Naive B cell (primary cell): ENCODE measurements at regions not wholly inside any gene's neighbourhood (a gene's known extent, or its start where the extent isn't known, plus 50 kb on each side); places are given as distances from the start of the nearest gene placed in this dataset.

ENCODE experiments used
- ATAC-seq, 2 donors: fragments of 150-1000 bp; cut with Tn5 transposase; 2 replicates each; pipeline ENCODE4 v1.10.0; 2021; ENCODE audit warnings: low read depth in 2 of 2, mild to moderate bottlenecking in 2 of 2, moderate library complexity in 2 of 2
- DNase-seq: peaks from one replicate; pipeline ENCODE4 v3.0.0; 2022
- H3K27ac Mint-ChIP-seq, 6 donors: one replicate each; pipeline ENCODE4 v1.8.0; 2020 to 2022; ENCODE audit warnings: mild to moderate bottlenecking in 6 of 6, mixed read lengths in 6 of 6, moderate library complexity in 5 of 6, inconsistent platforms in 2 of 6
- H3K27me3 Mint-ChIP-seq, 3 donors: one replicate each; pipeline ENCODE4 v1.8.0; 2021 to 2022; ENCODE audit warnings: mixed read lengths in 3 of 3, mild to moderate bottlenecking in 1 of 3
- H3K36me3 Mint-ChIP-seq, 2 donors: one replicate each; pipeline ENCODE4 v1.8.0; 2020 to 2022; ENCODE audit warnings: mixed read lengths in 2 of 2, inconsistent platforms in 1 of 2, mild to moderate bottlenecking in 1 of 2
- H3K4me1 Mint-ChIP-seq, 3 donors: one replicate each; pipeline ENCODE4 v1.8.0; 2020 to 2022; ENCODE audit warnings: mixed read lengths in 3 of 3, inconsistent platforms in 1 of 3, mild to moderate bottlenecking in 1 of 3, moderate library complexity in 1 of 3
- H3K4me3 Mint-ChIP-seq, 8 donors: one replicate each; pipeline ENCODE4 v1.8.0; 2020 to 2022; ENCODE audit warnings: mild to moderate bottlenecking in 8 of 8, mixed read lengths in 8 of 8, moderate library complexity in 8 of 8, inconsistent platforms in 2 of 8
- H3K9me3 Mint-ChIP-seq, 7 donors: one replicate each; pipeline ENCODE4 v1.8.0; 2020 to 2022; ENCODE audit warnings: mixed read lengths in 7 of 7, mild to moderate bottlenecking in 5 of 7, inconsistent platforms in 2 of 7, moderate library complexity in 1 of 7

- no peak for DNase-seq
- H3K4me3 Mint-ChIP-seq = no peak overlapping the region
- ATAC-seq = no peak
- H3K27ac Mint-ChIP-seq = no peak overlapping the region
- peaks cover 0 to 4% (median 0%) of the 10 kb centered on the region in 3 donors for H3K4me1 Mint-ChIP-seq
- H3K27me3 Mint-ChIP-seq = peaks cover 16 to 30% (median 18%) of the 10 kb centered on the region in 3 donors
- peaks cover 0 to 13% (median 3%) of the 10 kb centered on the region in 7 donors for H3K9me3 Mint-ChIP-seq
- H3K36me3 Mint-ChIP-seq = no peaks in the 10 kb centered on the region
Observed at GRCh38 chr2:67986258-67986657, 76.5 kb downstream of the C1D start.
